Neural progenitor cell (in vitro differentiated cells): ENCODE measurements at regions not wholly inside any gene's neighbourhood (a gene's known extent, or its start where the extent isn't known, plus 50 kb on each side); places are given as distances from the start of the nearest gene placed in this dataset.

Source experiments
- DNase-seq: peaks from one replicate; pipeline ENCODE4 v3.0.0-alpha.2; 2016; ENCODE audit warnings: low spot score
- H2AFZ ChIP-seq: fragments of 200-600 bp; sonication (generic); replicated peaks from 2 replicates; pipeline ENCODE4 v1.6.1; 2016; ENCODE audit warnings: antibody characterized with exemption
- H3F3A ChIP-seq: fragments of 200-600 bp; sonication (generic); 2 replicates; pipeline ENCODE4 v1.6.1; 2016; ENCODE audit warnings: antibody characterized with exemption, low read depth
- H3K27ac ChIP-seq: fragments of 200-600 bp; sonication (generic); 2 replicates; pipeline ENCODE4 v1.5.1; 2016; ENCODE audit warnings: mild to moderate bottlenecking
- H3K27me3 ChIP-seq: fragments of 200-600 bp; sonication (generic); 2 replicates; pipeline ENCODE4 v1.6.1; 2016; ENCODE audit warnings: mild to moderate bottlenecking, moderate library complexity
- H3K36me3 ChIP-seq: fragments of 200-600 bp; sonication (generic); 2 replicates; pipeline ENCODE4 v1.5.1; 2016
- H3K4me1 ChIP-seq: fragments of 200-600 bp; sonication (generic); 2 replicates; pipeline ENCODE4 v1.6.1; 2016; ENCODE audit warnings: mixed run types
- H3K4me2 ChIP-seq: fragments of 200-600 bp; sonication (generic); 2 replicates; pipeline ENCODE4 v1.6.1; 2016
- H3K4me3 ChIP-seq: fragments of 200-600 bp; sonication (generic); 2 replicates; pipeline ENCODE4 v1.5.1; 2016
- H3K79me2 ChIP-seq: fragments of 200-600 bp; sonication (generic); 2 replicates; pipeline ENCODE4 v1.6.1; 2016; ENCODE audit warnings: low read depth
- H3K9ac ChIP-seq: fragments of 200-600 bp; sonication (generic); 2 replicates; pipeline ENCODE4 v1.6.1; 2016
- H3K9me3 ChIP-seq: fragments of 200-600 bp; sonication (generic); 2 replicates; pipeline ENCODE4 v1.5.1; 2016; ENCODE audit warnings: low read depth
- H4K20me1 ChIP-seq: fragments of 200-600 bp; sonication (generic); 2 replicates; pipeline ENCODE4 v1.6.1; 2016; ENCODE audit warnings: low read depth
- H3K27ac Mint-ChIP-seq: 3 replicates; pipeline ENCODE4 v1.8.0; 2021; ENCODE audit warnings: mixed read lengths
- H3K27me3 Mint-ChIP-seq: 2 replicates; pipeline ENCODE4 v1.8.0; 2022; ENCODE audit warnings: low read depth, mild to moderate bottlenecking, inconsistent platforms, moderate library complexity, mixed read lengths; ENCODE audit not compliant: insufficient read depth
- H3K36me3 Mint-ChIP-seq: 3 replicates; pipeline ENCODE4 v1.8.0; 2021; ENCODE audit warnings: mixed read lengths
- H3K4me1 Mint-ChIP-seq: 3 replicates; pipeline ENCODE4 v1.8.0; 2021; ENCODE audit warnings: mixed read lengths
- H3K4me3 Mint-ChIP-seq: 3 replicates; pipeline ENCODE4 v1.8.0; 2021; ENCODE audit warnings: mild to moderate bottlenecking, moderate library complexity, mixed read lengths
- H3K9me3 Mint-ChIP-seq: 3 replicates; pipeline ENCODE4 v1.8.0; 2020; ENCODE audit warnings: mixed read lengths
- EZH2 ChIP-seq: fragments of 200-600 bp; sonication (generic); IDR thresholded peaks from 2 replicates; pipeline ENCODE4 v1.6.1; 2017; ENCODE audit warnings: antibody characterized with exemption, mild to moderate bottlenecking, moderate library complexity
- EZH2phosphoT487 ChIP-seq: fragments of 200-600 bp; sonication (generic); IDR thresholded peaks from 2 replicates; pipeline ENCODE4 v1.6.1; 2017; ENCODE audit warnings: antibody characterized with exemption
- TF ChIP-seq, protein P1 (sequence below): fragments of 200-600 bp; sonication (generic); IDR thresholded peaks from 2 replicates; pipeline ENCODE4 v1.5.1; 2017; ENCODE audit warnings: antibody characterized with exemption, mild to moderate bottlenecking

DNA sequence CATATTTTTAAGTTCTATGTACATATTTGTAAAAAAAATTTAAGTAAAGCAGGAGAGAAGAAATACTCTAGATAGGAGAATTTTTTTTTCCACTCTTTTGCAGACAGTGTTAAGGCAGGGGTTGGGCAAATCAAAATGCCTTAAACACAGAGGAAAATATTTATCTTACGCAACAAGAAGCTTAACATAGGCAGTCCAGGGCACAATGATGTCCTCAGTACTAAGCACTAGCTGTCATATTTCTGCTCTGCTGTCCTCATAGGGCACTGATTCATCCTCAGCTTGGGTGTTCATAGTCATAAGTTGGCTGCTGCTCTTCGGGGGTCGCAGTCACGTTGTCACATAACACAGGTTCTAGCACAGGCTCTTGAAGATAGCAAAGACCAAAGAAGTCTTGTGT lies 247.4 kb downstream of the PTBP2 start:
- no peak overlapping the region for H3K4me3 ChIP-seq

DNA sequence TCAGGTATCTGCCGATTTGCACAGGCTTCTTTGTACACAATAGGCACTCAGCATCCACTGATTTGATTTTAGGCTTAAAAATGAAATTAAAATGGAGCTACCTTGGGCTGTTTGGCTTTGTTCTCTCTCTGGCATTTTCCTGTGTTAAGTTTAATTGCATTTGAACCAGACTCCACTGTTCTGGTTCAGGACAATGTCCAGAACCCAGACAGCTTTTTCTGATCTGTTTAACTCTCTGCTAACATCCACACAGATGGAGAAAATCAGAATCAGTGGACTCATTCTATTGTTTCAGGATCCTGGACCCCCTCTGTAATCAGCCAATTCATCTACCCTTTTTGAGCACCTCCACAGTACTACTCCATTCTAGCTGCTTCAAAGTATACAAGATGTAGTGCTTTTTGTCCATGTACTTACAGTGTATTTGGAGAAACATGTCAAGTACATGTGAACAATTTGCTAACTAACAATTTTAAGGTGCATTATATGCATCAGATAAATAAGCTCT lies 248.1 kb downstream of the PTBP2 start:
- no peaks in the 10 kb centered on the region for H3K9me3 Mint-ChIP-seq
- TF ChIP-seq EZH2 (no peak), EZH2phosphoT487 (no peak)
- TF ChIP-seq, protein P1, sequence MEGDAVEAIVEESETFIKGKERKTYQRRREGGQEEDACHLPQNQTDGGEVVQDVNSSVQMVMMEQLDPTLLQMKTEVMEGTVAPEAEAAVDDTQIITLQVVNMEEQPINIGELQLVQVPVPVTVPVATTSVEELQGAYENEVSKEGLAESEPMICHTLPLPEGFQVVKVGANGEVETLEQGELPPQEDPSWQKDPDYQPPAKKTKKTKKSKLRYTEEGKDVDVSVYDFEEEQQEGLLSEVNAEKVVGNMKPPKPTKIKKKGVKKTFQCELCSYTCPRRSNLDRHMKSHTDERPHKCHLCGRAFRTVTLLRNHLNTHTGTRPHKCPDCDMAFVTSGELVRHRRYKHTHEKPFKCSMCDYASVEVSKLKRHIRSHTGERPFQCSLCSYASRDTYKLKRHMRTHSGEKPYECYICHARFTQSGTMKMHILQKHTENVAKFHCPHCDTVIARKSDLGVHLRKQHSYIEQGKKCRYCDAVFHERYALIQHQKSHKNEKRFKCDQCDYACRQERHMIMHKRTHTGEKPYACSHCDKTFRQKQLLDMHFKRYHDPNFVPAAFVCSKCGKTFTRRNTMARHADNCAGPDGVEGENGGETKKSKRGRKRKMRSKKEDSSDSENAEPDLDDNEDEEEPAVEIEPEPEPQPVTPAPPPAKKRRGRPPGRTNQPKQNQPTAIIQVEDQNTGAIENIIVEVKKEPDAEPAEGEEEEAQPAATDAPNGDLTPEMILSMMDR, result no peak
- Histone ChIP-seq H4K20me1 (no peaks in the 10 kb centered on the region), H3K4me2 (no peak overlapping the region), H3K4me3 (no peak overlapping the region), H3K27me3 (no peaks in the 10 kb centered on the region), H2AFZ (no peak overlapping the region), H3K4me1 (no peaks in the 10 kb centered on the region), H3F3A (no peaks in the 10 kb centered on the region), H3K36me3 (no peaks in the 10 kb centered on the region), H3K79me2 (no peaks in the 10 kb centered on the region), H3K27ac (no peak overlapping the region), H3K9ac (no peak overlapping the region), H3K9me3 (no peaks in the 10 kb centered on the region)
- DNase-seq, result no peak
- no peak overlapping the region for H3K27ac Mint-ChIP-seq
- H3K4me3 Mint-ChIP-seq, result no peak overlapping the region
- H3K4me1 Mint-ChIP-seq, result peaks cover 7% of the 10 kb centered on the region
- no peaks in the 10 kb centered on the region for H3K27me3 Mint-ChIP-seq
- H3K36me3 Mint-ChIP-seq, result no peaks in the 10 kb centered on the region

More for the DNA sequence above, 247.4 kb downstream of the PTBP2 start:
- Mint-ChIP-seq H3K9me3 (no peaks in the 10 kb centered on the region), H3K27ac (no peak overlapping the region), H3K27me3 (no peaks in the 10 kb centered on the region), H3K36me3 (no peaks in the 10 kb centered on the region), H3K4me3 (no peak overlapping the region), H3K4me1 (peaks cover 7% of the 10 kb centered on the region)
- Histone ChIP-seq H3K4me1 (no peaks in the 10 kb centered on the region), H3K4me2 (no peak overlapping the region), H3F3A (no peaks in the 10 kb centered on the region), H3K79me2 (no peaks in the 10 kb centered on the region), H3K9ac (no peak overlapping the region), H3K27ac (no peak overlapping the region), H3K9me3 (no peaks in the 10 kb centered on the region), H3K36me3 (no peaks in the 10 kb centered on the region), H4K20me1 (no peaks in the 10 kb centered on the region), H2AFZ (no peak overlapping the region), H3K27me3 (no peaks in the 10 kb centered on the region)
- DNase-seq, result no peak
- TF ChIP-seq, protein P1, result no peak
- no peak for TF ChIP-seq EZH2

DNA sequence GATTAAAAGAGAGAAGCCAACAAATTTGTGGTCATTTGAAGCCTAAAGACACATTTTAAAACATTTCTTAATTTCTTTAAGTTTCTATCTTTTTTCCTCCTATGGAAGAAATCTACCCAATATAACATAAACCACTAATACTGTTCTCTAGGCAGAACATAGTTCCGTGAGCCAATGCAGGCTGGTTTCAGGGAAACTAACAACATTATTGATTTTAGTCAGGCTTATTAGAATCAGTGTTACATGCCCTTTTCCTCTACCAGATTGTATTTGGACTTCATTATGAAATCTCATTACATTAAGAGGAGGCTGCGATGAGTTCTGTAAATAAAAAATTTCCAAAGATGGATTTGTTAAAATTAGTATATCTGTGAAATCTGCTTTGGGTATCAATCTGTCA lies 249.9 kb downstream of the PTBP2 start:
- Histone ChIP-seq H3K9me3 (no peaks in the 10 kb centered on the region), H3K27ac (no peak overlapping the region), H3K9ac (no peak overlapping the region), H3K4me1 (no peaks in the 10 kb centered on the region), H3K4me2 (no peak overlapping the region), H3F3A (no peaks in the 10 kb centered on the region), H3K27me3 (no peaks in the 10 kb centered on the region), H2AFZ (peak overlapping the region; percentile 3), H3K4me3 (no peak overlapping the region), H3K36me3 (no peaks in the 10 kb centered on the region), H3K79me2 (no peaks in the 10 kb centered on the region), H4K20me1 (no peaks in the 10 kb centered on the region)
- TF ChIP-seq EZH2phosphoT487 (no peak), EZH2 (no peak)
- TF ChIP-seq, protein P1, result no peak
- Mint-ChIP-seq H3K27ac (no peak overlapping the region), H3K4me1 (peaks cover 7% of the 10 kb centered on the region), H3K9me3 (peaks cover 3% of the 10 kb centered on the region), H3K36me3 (no peaks in the 10 kb centered on the region), H3K27me3 (no peaks in the 10 kb centered on the region), H3K4me3 (no peak overlapping the region)
- DNase-seq, result no peak
